SK-N-MC (cell line): ENCODE measurements at regions not wholly inside any gene's neighbourhood (a gene's known extent, or its start where the extent isn't known, plus 50 kb on each side); places are given as distances from the start of the nearest gene placed in this dataset.

Experiments used
- DNase-seq: peaks from one replicate; pipeline ENCODE4 v3.0.0-alpha.2; 2011; ENCODE audit warnings: low read depth, low spot score
- H3K27ac ChIP-seq: fragments of 200-600 bp; sonication (generic); 2 replicates; pipeline ENCODE4 v1.5.1; 2016; ENCODE audit warnings: mixed run types
- H3K36me3 ChIP-seq: fragments of 200-600 bp; sonication (generic); 2 replicates; pipeline ENCODE4 v1.6.1; 2017; ENCODE audit warnings: antibody characterized with exemption, low read length, mixed read lengths; ENCODE audit not compliant: insufficient read depth
- H3K4me3 ChIP-seq: fragments of 200-600 bp; sonication (generic); 2 replicates; pipeline ENCODE4 v1.5.1; 2016
- H3K9ac ChIP-seq: fragments of 200-600 bp; sonication (generic); 2 replicates; pipeline ENCODE4 v1.8.0; 2017; ENCODE audit warnings: mixed run types, mixed read lengths; ENCODE audit not compliant: insufficient read length
- H3K9me3 ChIP-seq: fragments of 200-600 bp; sonication (generic); 2 replicates; pipeline ENCODE4 v1.6.1; 2017; ENCODE audit warnings: low read depth, mild to moderate bottlenecking, antibody characterized with exemption, low read length, moderate library complexity, mixed read lengths
- EZH2 ChIP-seq: fragments of 200-600 bp; sonication (generic); IDR thresholded peaks from one replicate; pipeline ENCODE4 v1.6.1; 2017; ENCODE audit warnings: antibody characterized with exemption
- FOXP2 ChIP-seq: optimal IDR thresholded peaks from 2 replicates; pipeline ENCODE3; 2011; ENCODE audit warnings: mild to moderate bottlenecking, moderate library complexity; ENCODE audit not compliant: insufficient read depth; ENCODE audit errors: extremely low read length, control extremely low read depth
- POLR2AphosphoS5 ChIP-seq: IDR thresholded peaks from 2 replicates; pipeline ENCODE4 v1.6.1; 2012; ENCODE audit warnings: mild to moderate bottlenecking, low read depth, low read length, borderline replicate concordance

- H3K27ac ChIP-seq: no peak overlapping the region
- H3K4me3 ChIP-seq: no peak overlapping the region
- no peaks in the 10 kb centered on the region for H3K9me3 ChIP-seq
- no peaks in the 10 kb centered on the region for H3K36me3 ChIP-seq
- no peak overlapping the region for H3K9ac ChIP-seq
- DNase-seq: no peak
- TF ChIP-seq FOXP2 (no peak), EZH2 (no peak), POLR2AphosphoS5 (no peak)
These were observed 332.3 kb upstream of the ADAMTSL1 start for GRCh38 chr9:18141681-18142080.

DNA sequence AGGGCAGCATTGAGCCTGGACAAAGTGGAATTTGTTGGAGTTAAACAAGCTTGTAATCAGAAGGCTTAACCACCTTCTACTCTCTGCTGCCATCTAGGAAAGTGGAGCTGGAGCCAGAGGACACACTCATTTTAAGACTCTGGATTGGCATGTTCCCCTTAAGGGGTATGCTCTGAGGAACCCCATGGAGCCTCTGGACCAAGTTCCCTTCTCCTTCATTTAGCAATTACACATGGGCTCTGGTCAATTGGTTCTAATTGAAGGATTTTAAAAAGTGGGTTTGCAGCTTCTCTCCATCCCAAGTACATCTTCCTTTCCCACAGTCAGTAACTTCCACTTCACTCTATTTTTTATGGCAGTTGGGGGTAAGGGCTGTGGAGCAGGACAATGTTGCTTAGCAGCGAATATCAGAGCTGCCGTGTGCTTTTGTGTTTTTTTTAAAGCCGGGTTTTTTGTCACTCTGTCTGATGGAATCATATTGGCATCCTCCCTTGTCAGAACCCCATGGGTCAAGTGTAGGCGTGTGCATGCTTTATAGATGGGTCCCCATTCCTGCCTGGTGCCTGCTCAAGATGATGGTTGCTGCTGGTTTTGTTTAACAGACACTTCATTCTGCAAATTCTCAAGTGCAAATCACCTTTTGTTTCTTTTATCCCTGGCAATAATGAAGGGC lies 330.7 kb upstream of the ADAMTSL1 start:
- no peak for DNase-seq
- no peaks in the 10 kb centered on the region for H3K36me3 ChIP-seq
- H3K27ac ChIP-seq: no peak overlapping the region
- no peak for TF ChIP-seq FOXP2
- TF ChIP-seq EZH2: no peak
- no peak for TF ChIP-seq POLR2AphosphoS5
- no peak overlapping the region for H3K4me3 ChIP-seq
- no peaks in the 10 kb centered on the region for H3K9me3 ChIP-seq
- H3K9ac ChIP-seq: no peak overlapping the region

GRCh38 chr9:18146329-18146728 lies 327.6 kb upstream of the ADAMTSL1 start:
- H3K36me3 ChIP-seq: no peaks in the 10 kb centered on the region
- no peak overlapping the region for H3K9ac ChIP-seq
- TF ChIP-seq FOXP2 (no peak), POLR2AphosphoS5 (no peak), EZH2 (no peak)
- no peak for DNase-seq
- H3K9me3 ChIP-seq: no peaks in the 10 kb centered on the region
- no peak overlapping the region for H3K4me3 ChIP-seq
- H3K27ac ChIP-seq: no peak overlapping the region

GRCh38 chr9:18149471-18150011 lies 324.4 kb upstream of the ADAMTSL1 start:
- TF ChIP-seq FOXP2 (no peak), POLR2AphosphoS5 (no peak), EZH2 (no peak)
- DNase-seq: no peak
- Histone ChIP-seq H3K36me3 (no peaks in the 10 kb centered on the region), H3K27ac (no peak overlapping the region), H3K9ac (no peak overlapping the region), H3K9me3 (no peaks in the 10 kb centered on the region), H3K4me3 (no peak overlapping the region)

DNA sequence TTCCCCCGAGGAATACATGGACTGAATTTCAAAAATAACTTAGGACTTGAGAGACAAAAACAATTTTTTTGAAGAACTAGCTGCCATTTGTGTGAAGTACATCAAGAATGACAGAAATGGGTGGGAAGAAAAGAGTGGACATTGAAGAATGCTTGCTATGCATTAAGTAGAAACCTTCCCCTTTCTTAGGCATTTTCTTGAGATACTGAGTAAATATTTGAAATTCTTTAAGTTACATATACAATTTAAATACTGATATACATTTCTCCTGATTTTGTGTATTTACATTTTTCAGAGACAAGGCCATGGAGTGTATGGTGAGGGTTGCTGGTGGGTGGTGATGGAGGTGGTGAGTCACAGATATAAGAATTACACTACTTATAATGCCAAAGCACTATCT lies 319.3 kb upstream of the ADAMTSL1 start:
- no peak overlapping the region for H3K4me3 ChIP-seq
- no peak overlapping the region for H3K27ac ChIP-seq
- no peaks in the 10 kb centered on the region for H3K9me3 ChIP-seq
- no peak for TF ChIP-seq EZH2
- TF ChIP-seq POLR2AphosphoS5: no peak
- no peak for TF ChIP-seq FOXP2
- DNase-seq: no peak
- no peaks in the 10 kb centered on the region for H3K36me3 ChIP-seq
- no peak overlapping the region for H3K9ac ChIP-seq

DNA sequence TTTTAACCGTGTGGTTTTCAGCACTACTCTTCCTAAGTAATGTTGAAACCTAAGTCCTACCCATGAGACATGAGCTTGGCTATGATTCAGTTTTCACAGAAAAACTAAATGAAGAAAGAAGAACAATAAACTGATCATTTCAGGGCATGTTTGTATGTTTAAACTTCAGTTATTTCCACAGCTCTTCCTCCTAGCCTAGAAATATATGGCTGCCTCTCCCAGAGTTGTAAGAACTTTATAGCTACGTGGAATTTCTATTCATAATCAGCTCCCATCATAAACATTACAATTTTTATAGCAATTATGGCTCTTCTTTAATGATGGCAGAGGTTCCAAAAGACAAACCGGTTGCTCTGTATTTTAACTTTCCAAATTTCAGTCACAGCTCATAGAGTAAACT lies 314.7 kb upstream of the ADAMTSL1 start:
- no peaks in the 10 kb centered on the region for H3K9me3 ChIP-seq
- H3K36me3 ChIP-seq: no peaks in the 10 kb centered on the region
- no peak overlapping the region for H3K4me3 ChIP-seq
- no peak overlapping the region for H3K9ac ChIP-seq
- DNase-seq: no peak
- no peak overlapping the region for H3K27ac ChIP-seq
- TF ChIP-seq FOXP2 (no peak), POLR2AphosphoS5 (no peak), EZH2 (no peak)

- no peaks in the 10 kb centered on the region for H3K9me3 ChIP-seq
- no peak overlapping the region for H3K27ac ChIP-seq
- TF ChIP-seq POLR2AphosphoS5: no peak
- no peak for TF ChIP-seq EZH2
- no peak for TF ChIP-seq FOXP2
- no peak for DNase-seq
- no peaks in the 10 kb centered on the region for H3K36me3 ChIP-seq
- no peak overlapping the region for H3K9ac ChIP-seq
- H3K4me3 ChIP-seq: no peak overlapping the region
These were observed 310.8 kb upstream of the ADAMTSL1 start for GRCh38 chr9:18163146-18163545.

- TF ChIP-seq POLR2AphosphoS5 (no peak), FOXP2 (no peak), EZH2 (no peak)
- Histone ChIP-seq H3K9me3 (no peaks in the 10 kb centered on the region), H3K9ac (no peak overlapping the region), H3K27ac (no peak overlapping the region), H3K4me3 (no peak overlapping the region), H3K36me3 (no peaks in the 10 kb centered on the region)
- no peak for DNase-seq
These were observed 306.2 kb upstream of the ADAMTSL1 start for GRCh38 chr9:18167733-18168132.

GRCh38 chr9:18173923-18174322 lies 300.0 kb upstream of the ADAMTSL1 start:
- H3K9ac ChIP-seq: no peak overlapping the region
- no peaks in the 10 kb centered on the region for H3K36me3 ChIP-seq
- H3K4me3 ChIP-seq: no peak overlapping the region
- H3K27ac ChIP-seq: no peak overlapping the region
- DNase-seq: no peak
- TF ChIP-seq EZH2: no peak
- TF ChIP-seq POLR2AphosphoS5: no peak
- TF ChIP-seq FOXP2: no peak
- no peaks in the 10 kb centered on the region for H3K9me3 ChIP-seq
